ENCODE measurements at regions not wholly inside any gene's neighbourhood (a gene's known extent, or its start where the extent isn't known, plus 50 kb on each side); places are given as distances from the start of the nearest gene placed in this dataset.

DNA sequence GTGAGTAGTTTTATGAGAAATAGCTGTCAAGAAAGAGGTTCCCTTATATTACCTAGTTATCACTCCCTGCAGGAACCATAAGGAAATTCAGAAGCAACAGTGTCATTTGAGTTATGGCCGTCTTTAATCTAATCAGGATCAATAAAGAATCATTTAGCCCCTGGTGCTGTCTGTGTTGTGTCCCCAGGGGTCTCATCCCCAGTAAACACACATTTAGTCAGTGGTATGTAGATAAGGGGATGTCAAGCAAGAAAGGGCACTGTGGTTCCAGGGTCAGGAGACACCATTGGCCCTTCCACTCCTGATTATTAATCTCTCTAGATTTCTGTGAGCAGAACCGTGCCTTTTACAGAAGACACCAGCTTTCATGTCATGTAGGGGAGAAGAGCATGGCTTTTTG lies 158.0 kb upstream of the SEMA6A start:
- TF ChIP-seq, protein P1, sequence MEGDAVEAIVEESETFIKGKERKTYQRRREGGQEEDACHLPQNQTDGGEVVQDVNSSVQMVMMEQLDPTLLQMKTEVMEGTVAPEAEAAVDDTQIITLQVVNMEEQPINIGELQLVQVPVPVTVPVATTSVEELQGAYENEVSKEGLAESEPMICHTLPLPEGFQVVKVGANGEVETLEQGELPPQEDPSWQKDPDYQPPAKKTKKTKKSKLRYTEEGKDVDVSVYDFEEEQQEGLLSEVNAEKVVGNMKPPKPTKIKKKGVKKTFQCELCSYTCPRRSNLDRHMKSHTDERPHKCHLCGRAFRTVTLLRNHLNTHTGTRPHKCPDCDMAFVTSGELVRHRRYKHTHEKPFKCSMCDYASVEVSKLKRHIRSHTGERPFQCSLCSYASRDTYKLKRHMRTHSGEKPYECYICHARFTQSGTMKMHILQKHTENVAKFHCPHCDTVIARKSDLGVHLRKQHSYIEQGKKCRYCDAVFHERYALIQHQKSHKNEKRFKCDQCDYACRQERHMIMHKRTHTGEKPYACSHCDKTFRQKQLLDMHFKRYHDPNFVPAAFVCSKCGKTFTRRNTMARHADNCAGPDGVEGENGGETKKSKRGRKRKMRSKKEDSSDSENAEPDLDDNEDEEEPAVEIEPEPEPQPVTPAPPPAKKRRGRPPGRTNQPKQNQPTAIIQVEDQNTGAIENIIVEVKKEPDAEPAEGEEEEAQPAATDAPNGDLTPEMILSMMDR (IDR thresholded peaks at IDR 0.05; ENCODE audit: poor library complexity, severe bottlenecking) = no peak
- TF ChIP-seq EZH2 (IDR thresholded peaks at IDR 0.05; ENCODE audit: borderline replicate concordance, insufficient read depth, low read length, poor library complexity, severe bottlenecking) (no peak), REST (IDR thresholded peaks at IDR 0.05; ENCODE audit: borderline replicate concordance) (no peak), TAF1 (IDR thresholded peaks at IDR 0.05; ENCODE audit: low read depth) (no peak), EP300 (conservative IDR thresholded peaks at IDR 0.05; ENCODE audit: poor library complexity, severe bottlenecking) (no peak), SMC3 (conservative IDR thresholded peaks at IDR 0.05; ENCODE audit: poor library complexity) (no peak), MXI1 (conservative IDR thresholded peaks at IDR 0.05; ENCODE audit: poor library complexity, severe bottlenecking) (no peak), POLR2AphosphoS5 (IDR thresholded peaks at IDR 0.05) (no peak), RAD21 (conservative IDR thresholded peaks at IDR 0.05) (no peak)
- Histone ChIP-seq H3K27me3 (ENCODE audit: insufficient read depth, low read depth, low read length) (no peaks in the 10 kb centered on the region), H3K36me3 (ENCODE audit: insufficient read depth, low read length) (no peaks in the 10 kb centered on the region), H2AFZ (ENCODE audit: low read depth, low read length) (no peak overlapping the region), H3K4me2 (ENCODE audit: low read length) (no peak overlapping the region), H3K9ac (ENCODE audit: low read length) (no peak overlapping the region), H3K27ac (ENCODE audit: low read length) (no peak overlapping the region), H3K9me2 (ENCODE audit: insufficient read depth, low read length) (no peaks in the 10 kb centered on the region), H4K20me1 (ENCODE audit: insufficient read depth) (no peaks in the 10 kb centered on the region), H3K9me3 (ENCODE audit: low read length) (no peaks in the 10 kb centered on the region), H3K4me3 (ENCODE audit: low read length) (no peak overlapping the region), H3K79me2 (replicated peaks; ENCODE audit: insufficient read depth, low read length) (no peaks in the 10 kb centered on the region), H3F3A (ENCODE audit: insufficient read depth, low read length, poor library complexity, severe bottlenecking) (no peaks in the 10 kb centered on the region)

- TF ChIP-seq REST (IDR thresholded peaks at IDR 0.05; ENCODE audit: borderline replicate concordance) (no peak), EZH2 (IDR thresholded peaks at IDR 0.05; ENCODE audit: borderline replicate concordance, insufficient read depth, low read length, poor library complexity, severe bottlenecking) (no peak), POLR2AphosphoS5 (IDR thresholded peaks at IDR 0.05) (no peak), SMC3 (conservative IDR thresholded peaks at IDR 0.05; ENCODE audit: poor library complexity) (no peak), RAD21 (conservative IDR thresholded peaks at IDR 0.05) (no peak), EP300 (conservative IDR thresholded peaks at IDR 0.05; ENCODE audit: poor library complexity, severe bottlenecking) (no peak), MXI1 (conservative IDR thresholded peaks at IDR 0.05; ENCODE audit: poor library complexity, severe bottlenecking) (no peak), TAF1 (IDR thresholded peaks at IDR 0.05; ENCODE audit: low read depth) (no peak)
- TF ChIP-seq, protein P1 (IDR thresholded peaks at IDR 0.05; ENCODE audit: poor library complexity, severe bottlenecking) = no peak
- Histone ChIP-seq H3K27ac (ENCODE audit: low read length) (no peak overlapping the region), H3K4me3 (ENCODE audit: low read length) (no peak overlapping the region), H3K9me3 (ENCODE audit: low read length) (no peaks in the 10 kb centered on the region), H3K9me2 (ENCODE audit: insufficient read depth, low read length) (no peaks in the 10 kb centered on the region), H3K79me2 (replicated peaks; ENCODE audit: insufficient read depth, low read length) (no peaks in the 10 kb centered on the region), H3K4me2 (ENCODE audit: low read length) (no peak overlapping the region), H4K20me1 (ENCODE audit: insufficient read depth) (no peaks in the 10 kb centered on the region), H3K9ac (ENCODE audit: low read length) (no peak overlapping the region), H2AFZ (ENCODE audit: low read depth, low read length) (no peak overlapping the region), H3K27me3 (ENCODE audit: insufficient read depth, low read depth, low read length) (no peaks in the 10 kb centered on the region), H3F3A (ENCODE audit: insufficient read depth, low read length, poor library complexity, severe bottlenecking) (no peaks in the 10 kb centered on the region), H3K36me3 (ENCODE audit: insufficient read depth, low read length) (no peaks in the 10 kb centered on the region)
These were observed 156.8 kb upstream of the SEMA6A start for GRCh38 chr5:116731432-116731831.
